ENCODE measurements at regions not wholly inside any gene's neighbourhood (a gene's known extent, or its start where the extent isn't known, plus 50 kb on each side); places are given as distances from the start of the nearest gene placed in this dataset.

DNA sequence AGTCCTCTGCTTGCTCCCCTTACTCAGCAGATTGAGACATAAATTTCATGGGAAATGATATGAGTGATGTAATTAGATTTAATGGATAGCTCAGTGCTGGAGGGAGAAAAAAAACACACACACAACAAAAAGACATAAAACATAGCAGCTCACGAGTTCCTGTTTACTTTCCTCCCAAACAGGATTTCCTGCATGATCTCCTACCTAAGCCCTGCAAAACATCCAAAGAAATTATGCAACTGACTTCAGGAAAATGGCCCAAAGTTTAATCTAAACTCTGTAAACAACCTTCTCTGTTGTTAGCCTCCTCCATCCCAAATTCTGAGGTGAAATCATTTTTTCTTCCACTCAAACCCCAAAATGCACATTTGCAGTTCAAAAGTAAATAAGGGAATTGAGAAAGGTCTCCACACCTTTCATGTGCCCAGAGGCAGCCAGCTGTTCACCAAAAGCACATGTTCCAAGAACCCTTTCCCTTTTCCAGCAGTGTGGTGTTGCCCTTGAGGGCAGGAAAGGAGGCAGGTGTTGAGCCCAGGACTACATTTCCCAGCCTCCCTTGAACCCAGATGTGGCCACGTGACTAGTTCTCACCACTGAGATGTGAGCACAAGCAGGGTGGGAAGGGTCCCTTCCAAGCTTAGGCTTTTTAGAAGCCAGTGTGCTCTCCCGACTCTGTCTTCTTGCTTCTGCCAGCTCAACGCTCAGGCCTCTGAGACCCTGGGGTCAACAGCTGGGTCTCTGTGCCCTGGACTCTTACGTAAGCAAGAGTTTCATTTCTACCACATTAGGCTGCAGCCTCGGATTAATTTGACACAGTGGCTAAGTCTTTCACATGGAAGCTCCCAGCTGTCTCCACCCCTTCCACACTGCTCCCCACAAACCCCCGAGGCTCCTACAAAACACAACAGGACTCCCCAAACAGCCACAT, 301.2 kb downstream of the CTTN start:
- Histone ChIP-seq H3K79me2 (ENCODE audit: control insufficient read depth, insufficient read depth, low read length) (no peaks in the 10 kb centered on the region), H3K4me3 (replicated peaks in 1 of 4; ENCODE audit: control extremely low read depth in 1 of 4, insufficient read depth in 1 of 4, low read depth in 3 of 4, low read length in 4 of 4) (no peak overlapping the region), H3K9me3 (ENCODE audit: control insufficient read depth, insufficient read depth, low read depth, low read length) (no peaks in the 10 kb centered on the region), H3K9ac (ENCODE audit: insufficient read depth, low read length) (no peak overlapping the region), H3K27me3 (ENCODE audit: control insufficient read depth, insufficient read depth, low read length) (no peaks in the 10 kb centered on the region), H3K27ac (ENCODE audit: insufficient read depth, low read length) (no peak overlapping the region), H3K4me1 (ENCODE audit: control insufficient read depth, extremely low read depth, insufficient read depth, low read length) (no peaks in the 10 kb centered on the region), H2AFZ (ENCODE audit: low read length) (no peak overlapping the region), H3K36me3 (ENCODE audit: control insufficient read depth, insufficient read depth, low read length) (no peaks in the 10 kb centered on the region), H3K4me2 (ENCODE audit: extremely low read depth, insufficient read depth, low read length) (no peak overlapping the region), H4K20me1 (ENCODE audit: control insufficient read depth, extremely low read depth, insufficient read depth, low read length) (no peaks in the 10 kb centered on the region)
- no peak for DNase-seq (ENCODE audit: low read depth in 2 of 2)
- TF ChIP-seq, protein P1, sequence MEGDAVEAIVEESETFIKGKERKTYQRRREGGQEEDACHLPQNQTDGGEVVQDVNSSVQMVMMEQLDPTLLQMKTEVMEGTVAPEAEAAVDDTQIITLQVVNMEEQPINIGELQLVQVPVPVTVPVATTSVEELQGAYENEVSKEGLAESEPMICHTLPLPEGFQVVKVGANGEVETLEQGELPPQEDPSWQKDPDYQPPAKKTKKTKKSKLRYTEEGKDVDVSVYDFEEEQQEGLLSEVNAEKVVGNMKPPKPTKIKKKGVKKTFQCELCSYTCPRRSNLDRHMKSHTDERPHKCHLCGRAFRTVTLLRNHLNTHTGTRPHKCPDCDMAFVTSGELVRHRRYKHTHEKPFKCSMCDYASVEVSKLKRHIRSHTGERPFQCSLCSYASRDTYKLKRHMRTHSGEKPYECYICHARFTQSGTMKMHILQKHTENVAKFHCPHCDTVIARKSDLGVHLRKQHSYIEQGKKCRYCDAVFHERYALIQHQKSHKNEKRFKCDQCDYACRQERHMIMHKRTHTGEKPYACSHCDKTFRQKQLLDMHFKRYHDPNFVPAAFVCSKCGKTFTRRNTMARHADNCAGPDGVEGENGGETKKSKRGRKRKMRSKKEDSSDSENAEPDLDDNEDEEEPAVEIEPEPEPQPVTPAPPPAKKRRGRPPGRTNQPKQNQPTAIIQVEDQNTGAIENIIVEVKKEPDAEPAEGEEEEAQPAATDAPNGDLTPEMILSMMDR (conservative IDR thresholded peaks at IDR 0.05 in 1 of 2, IDR thresholded peaks at IDR 0.05 in 1 of 2; ENCODE audit: low read depth in 1 of 2, low read length in 2 of 2), result no peak
- no peak for TF ChIP-seq EZH2 (IDR thresholded peaks at IDR 0.05; ENCODE audit: low read length, missing control alignments)

DNA sequence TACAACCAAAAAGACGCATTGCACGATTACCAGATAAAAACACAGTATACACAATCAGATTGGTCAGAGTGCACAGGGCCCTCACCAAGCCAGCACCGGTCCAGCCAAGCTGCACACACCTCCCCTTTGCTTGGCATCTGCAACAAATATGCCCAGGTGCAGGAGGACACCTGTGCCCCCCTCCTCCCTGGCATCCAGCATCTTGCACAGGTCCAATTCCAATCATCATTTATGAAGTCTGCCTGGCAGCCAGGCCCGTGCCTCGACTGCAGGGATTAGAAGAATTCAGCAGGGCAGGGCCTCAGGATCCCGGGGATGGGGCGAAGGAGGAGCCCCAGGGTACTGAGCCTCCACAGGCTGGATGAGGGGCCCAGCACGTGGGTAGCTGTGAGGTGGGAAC, 302.1 kb downstream of the CTTN start:
- no peaks in the 10 kb centered on the region for H4K20me1 ChIP-seq (ENCODE audit: control insufficient read depth, extremely low read depth, insufficient read depth, low read length)
- H3K27me3 ChIP-seq (ENCODE audit: control insufficient read depth, insufficient read depth, low read length), result no peaks in the 10 kb centered on the region
- H3K9ac ChIP-seq (ENCODE audit: insufficient read depth, low read length), result no peak overlapping the region
- no peaks in the 10 kb centered on the region for H3K9me3 ChIP-seq (ENCODE audit: control insufficient read depth, insufficient read depth, low read depth, low read length)
- H3K36me3 ChIP-seq (ENCODE audit: control insufficient read depth, insufficient read depth, low read length), result no peaks in the 10 kb centered on the region
- H3K4me2 ChIP-seq (ENCODE audit: extremely low read depth, insufficient read depth, low read length), result no peak overlapping the region
- no peaks in the 10 kb centered on the region for H3K79me2 ChIP-seq (ENCODE audit: control insufficient read depth, insufficient read depth, low read length)
- no peak overlapping the region for H3K4me3 ChIP-seq (replicated peaks in 1 of 4; ENCODE audit: control extremely low read depth in 1 of 4, insufficient read depth in 1 of 4, low read depth in 3 of 4, low read length in 4 of 4)
- no peak for TF ChIP-seq EZH2 (IDR thresholded peaks at IDR 0.05; ENCODE audit: low read length, missing control alignments)
- TF ChIP-seq, protein P1 (conservative IDR thresholded peaks at IDR 0.05 in 1 of 2, IDR thresholded peaks at IDR 0.05 in 1 of 2; ENCODE audit: low read depth in 1 of 2, low read length in 2 of 2), result no peak
- H2AFZ ChIP-seq (ENCODE audit: low read length), result no peak overlapping the region
- DNase-seq (ENCODE audit: low read depth in 2 of 2), result no peak
- H3K27ac ChIP-seq (ENCODE audit: insufficient read depth, low read length), result no peak overlapping the region
- H3K4me1 ChIP-seq (ENCODE audit: control insufficient read depth, extremely low read depth, insufficient read depth, low read length), result no peaks in the 10 kb centered on the region

DNA sequence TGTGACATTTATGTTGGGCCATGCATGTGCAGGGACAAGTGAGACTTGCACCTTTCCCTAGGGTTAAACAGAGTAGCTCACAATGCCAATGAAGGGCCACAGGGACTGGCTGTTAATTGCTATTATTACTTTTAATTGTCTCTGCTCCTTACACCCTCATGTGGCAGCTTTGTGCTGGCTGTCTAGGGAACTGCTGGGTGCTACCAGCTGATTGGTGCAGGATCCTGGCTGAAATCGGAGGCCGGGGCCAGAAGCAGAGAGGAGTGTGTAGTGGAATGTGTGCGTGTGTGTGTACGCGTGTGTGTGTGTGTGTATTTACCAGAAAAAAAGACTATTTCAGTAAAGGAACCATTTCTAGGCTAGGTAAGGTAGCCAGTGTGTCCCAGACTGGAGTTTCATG, 302.5 kb downstream of the CTTN start:
- Histone ChIP-seq H2AFZ (ENCODE audit: low read length) (no peak overlapping the region), H3K27ac (ENCODE audit: insufficient read depth, low read length) (no peak overlapping the region), H3K79me2 (ENCODE audit: control insufficient read depth, insufficient read depth, low read length) (no peaks in the 10 kb centered on the region), H3K4me3 (replicated peaks in 1 of 4; ENCODE audit: control extremely low read depth in 1 of 4, insufficient read depth in 1 of 4, low read depth in 3 of 4, low read length in 4 of 4) (no peak overlapping the region), H4K20me1 (ENCODE audit: control insufficient read depth, extremely low read depth, insufficient read depth, low read length) (no peaks in the 10 kb centered on the region), H3K27me3 (ENCODE audit: control insufficient read depth, insufficient read depth, low read length) (no peaks in the 10 kb centered on the region), H3K9ac (ENCODE audit: insufficient read depth, low read length) (no peak overlapping the region), H3K9me3 (ENCODE audit: control insufficient read depth, insufficient read depth, low read depth, low read length) (no peaks in the 10 kb centered on the region), H3K4me1 (ENCODE audit: control insufficient read depth, extremely low read depth, insufficient read depth, low read length) (no peaks in the 10 kb centered on the region), H3K36me3 (ENCODE audit: control insufficient read depth, insufficient read depth, low read length) (no peaks in the 10 kb centered on the region), H3K4me2 (ENCODE audit: extremely low read depth, insufficient read depth, low read length) (no peak overlapping the region)
- TF ChIP-seq, protein P1 (conservative IDR thresholded peaks at IDR 0.05 in 1 of 2, IDR thresholded peaks at IDR 0.05 in 1 of 2; ENCODE audit: low read depth in 1 of 2, low read length in 2 of 2), result no peak
- no peak for TF ChIP-seq EZH2 (IDR thresholded peaks at IDR 0.05; ENCODE audit: low read length, missing control alignments)
- DNase-seq (ENCODE audit: low read depth in 2 of 2), result no peak
